ENCODE measurements at regions not wholly inside any gene's neighbourhood (a gene's known extent, or its start where the extent isn't known, plus 50 kb on each side); places are given as distances from the start of the nearest gene placed in this dataset.

DNA sequence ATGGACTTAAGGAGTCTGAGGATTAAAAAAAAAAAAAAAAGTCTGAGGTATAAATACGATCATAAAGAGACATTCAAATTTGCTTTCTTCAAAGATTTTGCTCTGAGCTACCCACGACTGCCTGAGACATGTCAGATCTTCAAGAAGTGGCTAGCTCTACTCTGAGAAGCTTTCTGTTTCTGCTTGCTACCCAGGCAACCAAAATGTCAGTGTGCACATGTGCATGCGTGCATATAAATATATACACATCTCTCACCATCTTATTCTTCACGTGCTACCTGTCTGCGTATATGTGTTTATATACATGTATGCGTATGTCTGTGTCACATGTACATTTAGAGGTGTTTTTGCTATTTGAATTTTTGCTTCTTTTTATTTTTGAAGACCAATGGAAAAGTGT lies 299.6 kb upstream of the STXBP5 start:
- no peak overlapping the region for H3K4me3 ChIP-seq (ENCODE audit: low read depth in 1 of 2, low read length in 2 of 2)
- H3K4me1 ChIP-seq (ENCODE audit: control insufficient read depth in 1 of 2, insufficient read depth in 2 of 2, low read length in 2 of 2): no peaks in the 10 kb centered on the region
- H3K27me3 ChIP-seq (ENCODE audit: control insufficient read depth in 1 of 2, insufficient read depth in 2 of 2, low read length in 2 of 2): no peaks in the 10 kb centered on the region
- no peaks in the 10 kb centered on the region for H3K9me3 ChIP-seq (ENCODE audit: control insufficient read depth in 1 of 2, low read length in 2 of 2)
- no peak overlapping the region for H3K9ac ChIP-seq (ENCODE audit: low read depth in 1 of 2, low read length in 2 of 2)
- H3K27ac ChIP-seq (ENCODE audit: low read depth, low read length): no peak overlapping the region
- H3K36me3 ChIP-seq (ENCODE audit: control insufficient read depth in 1 of 2, insufficient read depth in 2 of 2, low read length in 2 of 2): no peaks in the 10 kb centered on the region

- H3K4me1 ChIP-seq (ENCODE audit: control insufficient read depth in 1 of 2, insufficient read depth in 2 of 2, low read length in 2 of 2): no peaks in the 10 kb centered on the region
- no peaks in the 10 kb centered on the region for H3K36me3 ChIP-seq (ENCODE audit: control insufficient read depth in 1 of 2, insufficient read depth in 2 of 2, low read length in 2 of 2)
- no peak overlapping the region for H3K4me3 ChIP-seq (ENCODE audit: low read depth in 1 of 2, low read length in 2 of 2)
- no peaks in the 10 kb centered on the region for H3K9me3 ChIP-seq (ENCODE audit: control insufficient read depth in 1 of 2, low read length in 2 of 2)
- no peak overlapping the region for H3K9ac ChIP-seq (ENCODE audit: low read depth in 1 of 2, low read length in 2 of 2)
- no peaks in the 10 kb centered on the region for H3K27me3 ChIP-seq (ENCODE audit: control insufficient read depth in 1 of 2, insufficient read depth in 2 of 2, low read length in 2 of 2)
- H3K27ac ChIP-seq (ENCODE audit: low read depth, low read length): no peak overlapping the region
Observed at GRCh38 chr6:146905181-146905704, 299.0 kb upstream of the STXBP5 start.

GRCh38 chr6:146908786-146909185 lies 295.4 kb upstream of the STXBP5 start:
- no peak overlapping the region for H3K27ac ChIP-seq (ENCODE audit: low read depth, low read length)
- no peak overlapping the region for H3K9ac ChIP-seq (ENCODE audit: low read depth in 1 of 2, low read length in 2 of 2)
- no peak overlapping the region for H3K4me3 ChIP-seq (ENCODE audit: low read depth in 1 of 2, low read length in 2 of 2)
- no peaks in the 10 kb centered on the region for H3K36me3 ChIP-seq (ENCODE audit: control insufficient read depth in 1 of 2, insufficient read depth in 2 of 2, low read length in 2 of 2)
- H3K27me3 ChIP-seq (ENCODE audit: control insufficient read depth in 1 of 2, insufficient read depth in 2 of 2, low read length in 2 of 2): no peaks in the 10 kb centered on the region
- H3K9me3 ChIP-seq (ENCODE audit: control insufficient read depth in 1 of 2, low read length in 2 of 2): no peaks in the 10 kb centered on the region
- H3K4me1 ChIP-seq (ENCODE audit: control insufficient read depth in 1 of 2, insufficient read depth in 2 of 2, low read length in 2 of 2): no peaks in the 10 kb centered on the region

DNA sequence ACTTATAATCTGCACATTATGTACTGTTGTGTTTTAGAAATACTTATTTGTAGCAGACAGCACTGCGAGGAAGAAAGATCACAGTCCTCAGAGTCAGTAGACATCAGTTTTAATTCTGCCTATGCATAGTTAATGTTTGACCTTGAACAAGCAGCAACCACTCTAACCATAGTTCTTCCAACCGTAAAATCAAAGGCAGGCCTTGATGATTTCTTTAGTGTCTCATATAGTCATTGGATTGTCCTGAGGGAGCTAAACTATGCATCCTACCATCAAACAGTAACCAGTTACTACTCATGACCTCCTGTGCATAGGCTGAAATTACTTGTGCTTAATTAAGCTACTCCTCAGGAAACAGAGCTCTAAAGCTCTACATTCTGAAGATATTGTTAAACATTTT lies 294.8 kb upstream of the STXBP5 start:
- H3K36me3 ChIP-seq (ENCODE audit: control insufficient read depth in 1 of 2, insufficient read depth in 2 of 2, low read length in 2 of 2): no peaks in the 10 kb centered on the region
- no peak overlapping the region for H3K4me3 ChIP-seq (ENCODE audit: low read depth in 1 of 2, low read length in 2 of 2)
- H3K27ac ChIP-seq (ENCODE audit: low read depth, low read length): no peak overlapping the region
- peaks cover 0 to 4% of the 10 kb centered on the region in 2 donors for H3K4me1 ChIP-seq (ENCODE audit: control insufficient read depth in 1 of 2, insufficient read depth in 2 of 2, low read length in 2 of 2)
- H3K9ac ChIP-seq (ENCODE audit: low read depth in 1 of 2, low read length in 2 of 2): no peak overlapping the region
- no peaks in the 10 kb centered on the region for H3K9me3 ChIP-seq (ENCODE audit: control insufficient read depth in 1 of 2, low read length in 2 of 2)
- no peaks in the 10 kb centered on the region for H3K27me3 ChIP-seq (ENCODE audit: control insufficient read depth in 1 of 2, insufficient read depth in 2 of 2, low read length in 2 of 2)

GRCh38 chr6:146909886-146910285 lies 294.3 kb upstream of the STXBP5 start:
- Histone ChIP-seq H3K36me3 (ENCODE audit: control insufficient read depth in 1 of 2, insufficient read depth in 2 of 2, low read length in 2 of 2) (no peaks in the 10 kb centered on the region), H3K27ac (ENCODE audit: low read depth, low read length) (no peak overlapping the region), H3K9ac (ENCODE audit: low read depth in 1 of 2, low read length in 2 of 2) (no peak overlapping the region), H3K27me3 (ENCODE audit: control insufficient read depth in 1 of 2, insufficient read depth in 2 of 2, low read length in 2 of 2) (no peaks in the 10 kb centered on the region), H3K4me1 (ENCODE audit: control insufficient read depth in 1 of 2, insufficient read depth in 2 of 2, low read length in 2 of 2) (peaks cover 0 to 8% of the 10 kb centered on the region in 2 donors), H3K9me3 (ENCODE audit: control insufficient read depth in 1 of 2, low read length in 2 of 2) (no peaks in the 10 kb centered on the region), H3K4me3 (ENCODE audit: low read depth in 1 of 2, low read length in 2 of 2) (no peak overlapping the region)

DNA sequence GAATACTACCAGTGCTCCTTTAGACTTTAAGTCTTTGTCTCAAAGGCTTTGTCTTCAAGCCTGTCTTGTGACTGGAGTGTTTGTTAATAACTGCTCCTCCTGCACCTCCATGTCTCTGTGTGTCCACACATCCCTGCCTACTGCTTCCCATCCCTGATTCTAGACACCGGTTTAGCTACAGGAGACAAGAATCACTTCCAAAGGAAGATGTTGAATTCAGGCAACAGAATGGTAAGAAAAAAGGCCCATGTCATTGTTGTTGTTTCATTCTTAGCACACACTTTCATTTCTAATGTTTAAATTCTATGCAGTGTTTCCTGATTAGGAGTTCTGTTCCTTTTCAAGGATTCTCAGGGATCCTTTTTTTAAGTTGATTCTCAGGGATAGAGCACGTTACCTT lies 293.6 kb upstream of the STXBP5 start:
- Histone ChIP-seq H3K4me3 (ENCODE audit: low read depth in 1 of 2, low read length in 2 of 2) (no peak overlapping the region), H3K4me1 (ENCODE audit: control insufficient read depth in 1 of 2, insufficient read depth in 2 of 2, low read length in 2 of 2) (peaks cover 0 to 15% of the 10 kb centered on the region in 2 donors), H3K9ac (ENCODE audit: low read depth in 1 of 2, low read length in 2 of 2) (no peak overlapping the region), H3K9me3 (ENCODE audit: control insufficient read depth in 1 of 2, low read length in 2 of 2) (no peaks in the 10 kb centered on the region), H3K27me3 (ENCODE audit: control insufficient read depth in 1 of 2, insufficient read depth in 2 of 2, low read length in 2 of 2) (no peaks in the 10 kb centered on the region), H3K36me3 (ENCODE audit: control insufficient read depth in 1 of 2, insufficient read depth in 2 of 2, low read length in 2 of 2) (no peaks in the 10 kb centered on the region), H3K27ac (ENCODE audit: low read depth, low read length) (no peak overlapping the region)

- no peak overlapping the region for H3K9ac ChIP-seq (ENCODE audit: low read depth in 1 of 2, low read length in 2 of 2)
- H3K9me3 ChIP-seq (ENCODE audit: control insufficient read depth in 1 of 2, low read length in 2 of 2): no peaks in the 10 kb centered on the region
- no peak overlapping the region for H3K4me3 ChIP-seq (ENCODE audit: low read depth in 1 of 2, low read length in 2 of 2)
- H3K27me3 ChIP-seq (ENCODE audit: control insufficient read depth in 1 of 2, insufficient read depth in 2 of 2, low read length in 2 of 2): no peaks in the 10 kb centered on the region
- H3K27ac ChIP-seq (ENCODE audit: low read depth, low read length): no peak overlapping the region
- H3K4me1 ChIP-seq (ENCODE audit: control insufficient read depth in 1 of 2, insufficient read depth in 2 of 2, low read length in 2 of 2): peaks cover 0 to 15% of the 10 kb centered on the region in 2 donors
- H3K36me3 ChIP-seq (ENCODE audit: control insufficient read depth in 1 of 2, insufficient read depth in 2 of 2, low read length in 2 of 2): no peaks in the 10 kb centered on the region
Observed at GRCh38 chr6:146911635-146912215, 292.5 kb upstream of the STXBP5 start.

GRCh38 chr6:146912730-146913685 lies 291.2 kb upstream of the STXBP5 start:
- Histone ChIP-seq H3K4me1 (ENCODE audit: control insufficient read depth in 1 of 2, insufficient read depth in 2 of 2, low read length in 2 of 2) (peaks cover 0 to 15% of the 10 kb centered on the region in 2 donors), H3K36me3 (ENCODE audit: control insufficient read depth in 1 of 2, insufficient read depth in 2 of 2, low read length in 2 of 2) (no peaks in the 10 kb centered on the region), H3K27me3 (ENCODE audit: control insufficient read depth in 1 of 2, insufficient read depth in 2 of 2, low read length in 2 of 2) (no peaks in the 10 kb centered on the region), H3K9ac (ENCODE audit: low read depth in 1 of 2, low read length in 2 of 2) (no peak overlapping the region), H3K27ac (ENCODE audit: low read depth, low read length) (no peak overlapping the region), H3K9me3 (ENCODE audit: control insufficient read depth in 1 of 2, low read length in 2 of 2) (no peaks in the 10 kb centered on the region), H3K4me3 (ENCODE audit: low read depth in 1 of 2, low read length in 2 of 2) (no peak overlapping the region)

GRCh38 chr6:146913842-146914488 lies 290.3 kb upstream of the STXBP5 start:
- no peaks in the 10 kb centered on the region for H3K36me3 ChIP-seq (ENCODE audit: control insufficient read depth in 1 of 2, insufficient read depth in 2 of 2, low read length in 2 of 2)
- H3K4me1 ChIP-seq (ENCODE audit: control insufficient read depth in 1 of 2, insufficient read depth in 2 of 2, low read length in 2 of 2): peaks cover 0 to 15% of the 10 kb centered on the region in 2 donors
- peak overlapping the region; percentile 6 to 49 for H3K4me3 ChIP-seq (ENCODE audit: low read depth in 1 of 2, low read length in 2 of 2)
- H3K27me3 ChIP-seq (ENCODE audit: control insufficient read depth in 1 of 2, insufficient read depth in 2 of 2, low read length in 2 of 2): no peaks in the 10 kb centered on the region
- H3K27ac ChIP-seq (ENCODE audit: low read depth, low read length): peak overlapping the region; percentile 43
- no peak overlapping the region for H3K9ac ChIP-seq (ENCODE audit: low read depth in 1 of 2, low read length in 2 of 2)
- H3K9me3 ChIP-seq (ENCODE audit: control insufficient read depth in 1 of 2, low read length in 2 of 2): no peaks in the 10 kb centered on the region
